HUES64 (cell line): ENCODE measurements at regions not wholly inside any gene's neighbourhood (a gene's known extent, or its start where the extent isn't known, plus 50 kb on each side); places are given as distances from the start of the nearest gene placed in this dataset.
"Not testable (repeated sequence)": the region's sequence is repeated elsewhere in the genome, so short reads cannot be mapped to it uniquely, and the experiment has no call there.

ENCODE experiments used
- H3K27ac ChIP-seq: 2 replicates; pipeline ENCODE4 v1.7.0; 2013; ENCODE audit warnings: low read depth, low read length, inconsistent platforms
- H3K27me3 ChIP-seq: 2 replicates; pipeline ENCODE4 v1.6.1; 2013; ENCODE audit warnings: mild to moderate bottlenecking, low read length; ENCODE audit not compliant: insufficient read depth
- H3K36me3 ChIP-seq: 2 replicates; pipeline ENCODE4 v1.6.1; 2013; ENCODE audit warnings: mild to moderate bottlenecking, low read length; ENCODE audit not compliant: insufficient read depth
- H3K4me1 ChIP-seq: 2 replicates; pipeline ENCODE4 v1.6.1; 2013; ENCODE audit warnings: mild to moderate bottlenecking, low read length, moderate library complexity; ENCODE audit not compliant: insufficient read depth
- H3K4me3 ChIP-seq: 2 replicates; pipeline ENCODE4 v1.5.1; 2013; ENCODE audit warnings: mild to moderate bottlenecking, low read length, moderate library complexity
- H3K9ac ChIP-seq: 2 replicates; pipeline ENCODE4 v1.6.1; 2013; ENCODE audit warnings: mild to moderate bottlenecking, low read depth, low read length
- H3K9me3 ChIP-seq: 2 replicates; pipeline ENCODE4 v1.6.1; 2013; ENCODE audit warnings: low read depth, low read length; ENCODE audit not compliant: insufficient read depth
- WGBS: fragments of 150-250, 120-280 bp; methylation state at CpG from one replicate; pipeline ENCODE4 v1.1.7; 2013; ENCODE audit warnings: missing lambda C conversion rate; 5-methylcytosine and 5-hydroxymethylcytosine counted together

GRCh38 chr4:28082686-28083390 lies 1222.2 kb downstream of the STIM2 start:
- H3K36me3 ChIP-seq = no peaks in the 10 kb centered on the region
- H3K27me3 ChIP-seq = no peaks in the 10 kb centered on the region
- H3K4me3 ChIP-seq = no peak overlapping the region
- no peaks in the 10 kb centered on the region for H3K4me1 ChIP-seq
- WGBS = 94% methylated on average over 3 of the region's 3 CpGs
- H3K9ac ChIP-seq = no peak overlapping the region
- H3K27ac ChIP-seq = no peak overlapping the region
- peaks cover 12% of the 10 kb centered on the region for H3K9me3 ChIP-seq

GRCh38 chr4:28092610-28093009 lies 1232.0 kb downstream of the STIM2 start:
- H3K9ac ChIP-seq = no peak overlapping the region
- H3K27me3 ChIP-seq = no peaks in the 10 kb centered on the region
- 100% methylated on average over 1 of the region's 1 CpG for WGBS
- H3K27ac ChIP-seq = no peak overlapping the region
- H3K4me3 ChIP-seq = no peak overlapping the region
- H3K36me3 ChIP-seq = no peaks in the 10 kb centered on the region
- no peaks in the 10 kb centered on the region for H3K9me3 ChIP-seq
- no peaks in the 10 kb centered on the region for H3K4me1 ChIP-seq

- no peak overlapping the region for H3K9ac ChIP-seq
- 78% methylated on average over 3 of the region's 3 CpGs for WGBS
- no peaks in the 10 kb centered on the region for H3K36me3 ChIP-seq
- no peaks in the 10 kb centered on the region for H3K9me3 ChIP-seq
- no peaks in the 10 kb centered on the region for H3K27me3 ChIP-seq
- no peak overlapping the region for H3K4me3 ChIP-seq
- no peak overlapping the region for H3K27ac ChIP-seq
- no peaks in the 10 kb centered on the region for H3K4me1 ChIP-seq
These were observed 1232.4 kb downstream of the STIM2 start for GRCh38 chr4:28093071-28093470.

- Histone ChIP-seq H3K4me1 (no peaks in the 10 kb centered on the region), H3K9me3 (no peaks in the 10 kb centered on the region), H3K4me3 (no peak overlapping the region), H3K27ac (no peak overlapping the region), H3K27me3 (no peaks in the 10 kb centered on the region), H3K9ac (no peak overlapping the region), H3K36me3 (no peaks in the 10 kb centered on the region)
- WGBS = 88% methylated on average over 2 of the region's 2 CpGs
These were observed 1240.9 kb downstream of the STIM2 start for GRCh38 chr4:28101583-28101982.

GRCh38 chr4:28105271-28105859 lies 1244.7 kb downstream of the STIM2 start:
- no peak overlapping the region for H3K27ac ChIP-seq
- no peaks in the 10 kb centered on the region for H3K27me3 ChIP-seq
- H3K36me3 ChIP-seq = no peaks in the 10 kb centered on the region
- no peaks in the 10 kb centered on the region for H3K9me3 ChIP-seq
- no peak overlapping the region for H3K9ac ChIP-seq
- 100% methylated on average over 1 of the region's 2 CpGs for WGBS
- no peak overlapping the region for H3K4me3 ChIP-seq
- H3K4me1 ChIP-seq = no peaks in the 10 kb centered on the region

GRCh38 chr4:28106155-28106554 lies 1245.5 kb downstream of the STIM2 start:
- no peak overlapping the region for H3K9ac ChIP-seq

GRCh38 chr4:28109801-28110200 lies 1249.2 kb downstream of the STIM2 start:
- no peaks in the 10 kb centered on the region for H3K9me3 ChIP-seq
- H3K4me3 ChIP-seq = no peak overlapping the region
- H3K27ac ChIP-seq = no peak overlapping the region
- H3K36me3 ChIP-seq = no peaks in the 10 kb centered on the region
- H3K27me3 ChIP-seq = no peaks in the 10 kb centered on the region
- no peaks in the 10 kb centered on the region for H3K4me1 ChIP-seq
- no peak overlapping the region for H3K9ac ChIP-seq

More at GRCh38 chr4:28106155-28106554, 1245.5 kb downstream of the STIM2 start:
- no peaks in the 10 kb centered on the region for H3K4me1 ChIP-seq
- no peak overlapping the region for H3K4me3 ChIP-seq
- no peaks in the 10 kb centered on the region for H3K27me3 ChIP-seq
- H3K27ac ChIP-seq = no peak overlapping the region
- 93% methylated on average over 1 of the region's 1 CpG for WGBS
- H3K9me3 ChIP-seq = no peaks in the 10 kb centered on the region
- no peaks in the 10 kb centered on the region for H3K36me3 ChIP-seq

GRCh38 chr4:28112691-28113335 lies 1252.2 kb downstream of the STIM2 start:
- H3K27ac ChIP-seq, H3K4me1 ChIP-seq, H3K36me3 ChIP-seq, H3K4me3 ChIP-seq, H3K9me3 ChIP-seq, H3K27me3 ChIP-seq, H3K9ac ChIP-seq: not testable (repeated sequence)
- 95% methylated on average over 29 of the region's 29 CpGs for WGBS

- not testable (repeated sequence) for H3K9ac ChIP-seq, H3K9me3 ChIP-seq, H3K36me3 ChIP-seq, H3K4me1 ChIP-seq, H3K4me3 ChIP-seq, H3K27me3 ChIP-seq, H3K27ac ChIP-seq
- 97% methylated on average over 16 of the region's 16 CpGs for whole genome bisulfite sequencing
These were observed 1252.9 kb downstream of the STIM2 start for GRCh38 chr4:28113586-28113985.

- H3K9ac ChIP-seq, H3K36me3 ChIP-seq, H3K27ac ChIP-seq, H3K4me1 ChIP-seq, H3K9me3 ChIP-seq, H3K27me3 ChIP-seq: not testable (repeated sequence)
- WGBS = 93% methylated on average over 12 of the region's 12 CpGs
- peak overlapping the region; percentile 40 for H3K4me3 ChIP-seq
These were observed 1256.0 kb downstream of the STIM2 start for GRCh38 chr4:28116526-28117083.

- Histone ChIP-seq H3K36me3 (no peaks in the 10 kb centered on the region), H3K27me3 (peaks cover 3% of the 10 kb centered on the region; the same call in 1 of the 2 replicates), H3K9me3 (no peaks in the 10 kb centered on the region), H3K27ac (no peak overlapping the region), H3K4me1 (no peaks in the 10 kb centered on the region), H3K4me3 (peak overlapping the region; percentile 40), H3K9ac (no peak overlapping the region)
- WGBS = 95% methylated on average over 61 of the region's 61 CpGs
These were observed 1256.5 kb downstream of the STIM2 start for GRCh38 chr4:28117084-28117682.
